Endothelial cell of umbilical vein (primary cell): ENCODE measurements at regions not wholly inside any gene's neighbourhood (a gene's known extent, or its start where the extent isn't known, plus 50 kb on each side); places are given as distances from the start of the nearest gene placed in this dataset.

Source experiments
- BruUV-seq: library from RNA; stranded (reverse); fragments of 400-500 nt; replicated peaks from 2 replicates; lab custom pipeline; 2021; lab: Mats Ljungman, UMichigan
- CTCF ChIA-PET: fragments of 300-600, 350-600 bp; sonication (Branson Sonifier 250); formaldehyde crosslinking; loops from one replicate; lab custom pipeline; 2021; ENCODE audit warnings: antibody characterized with exemption, inconsistent platforms; lab: Charles Lee
- POLR2A ChIA-PET: fragments of 300-600, 350-600 bp; sonication (Branson Sonifier 250); formaldehyde crosslinking; loops from one replicate; lab custom pipeline; 2021; ENCODE audit warnings: antibody characterized with exemption, inconsistent platforms; lab: Charles Lee
- DNase-seq: peaks from one replicate; pipeline ENCODE4 v3.0.0-alpha.2; 2011; ENCODE audit warnings: low read depth, low spot score
- FAIRE-seq: peaks from 2 replicates; lab custom pipeline; 2011; peaks lifted over from hg19 to GRCh38; lab: Jason Lieb, UNC
- H2AFZ ChIP-seq: 2 replicates; pipeline ENCODE4 v1.6.0; 2012; ENCODE audit warnings: low read depth, low read length, control low read depth, inconsistent platforms
- H3K27ac ChIP-seq: 2 replicates; pipeline ENCODE4 v1.5.1; 2011; ENCODE audit warnings: low read depth, mild to moderate bottlenecking, control low read depth, low read length, moderate library complexity; ENCODE audit not compliant: insufficient read depth
- H3K27me3 ChIP-seq, 2 experiments: 2 replicates each; pipeline versions ENCODE4 v1.6.0 to v1.6.1; 2011; ENCODE audit warnings: low read length in 2 of 2, mixed read lengths in 1 of 2; ENCODE audit not compliant: control insufficient read depth in 2 of 2, insufficient read depth in 2 of 2
- H3K36me3 ChIP-seq, 2 experiments: 2 replicates in 1 of 2; 3 replicates in 1 of 2; pipeline ENCODE4 v1.5.1; 2011; ENCODE audit warnings: low read length in 2 of 2, mild to moderate bottlenecking in 1 of 2, moderate library complexity in 1 of 2; ENCODE audit not compliant: control insufficient read depth in 2 of 2, insufficient read depth in 2 of 2; ENCODE audit errors: extremely low read depth in 1 of 2
- H3K4me1 ChIP-seq: 3 replicates; pipeline ENCODE4 v1.5.1; 2011; ENCODE audit warnings: mild to moderate bottlenecking, low read length; ENCODE audit not compliant: control insufficient read depth, insufficient read depth; ENCODE audit errors: extremely low read depth
- H3K4me2 ChIP-seq: 2 replicates; pipeline ENCODE4 v1.6.1; 2011; ENCODE audit warnings: low read length, control low read depth, mixed read lengths; ENCODE audit not compliant: insufficient read depth
- H3K4me3 ChIP-seq, 3 experiments: fragments of 200-600 bp in 1 of 3; sonication (generic), shearing (Covaris generic) in 1 of 3; replicated peaks in 1 of 3; 2 replicates each; pipeline ENCODE4 v1.5.1; 2011 to 2016; ENCODE audit warnings: control low read depth in 3 of 3, low read length in 3 of 3, mild to moderate bottlenecking in 2 of 3, inconsistent platforms in 1 of 3, low read depth in 1 of 3, moderate library complexity in 1 of 3; ENCODE audit not compliant: insufficient read depth in 1 of 3
- H3K79me2 ChIP-seq: 2 replicates; pipeline ENCODE4 v1.6.0; 2012; ENCODE audit warnings: low read length, inconsistent platforms; ENCODE audit not compliant: control insufficient read depth, insufficient read depth
- H3K9ac ChIP-seq: replicated peaks from 2 replicates; pipeline ENCODE3; 2011; ENCODE audit warnings: low read length, control low read depth; ENCODE audit not compliant: insufficient read depth; ENCODE audit errors: extremely low read depth
- H3K9me1 ChIP-seq: replicated peaks from 3 replicates; pipeline ENCODE4 v1.6.0; 2011; ENCODE audit warnings: mild to moderate bottlenecking, low read length; ENCODE audit not compliant: control insufficient read depth, insufficient read depth; ENCODE audit errors: extremely low read depth
- H3K9me3 ChIP-seq: replicated peaks from 2 replicates; pipeline ENCODE4 v1.5.1; 2012; ENCODE audit warnings: low read length, inconsistent platforms; ENCODE audit not compliant: control insufficient read depth, insufficient read depth
- H4K20me1 ChIP-seq: replicated peaks from 2 replicates; pipeline ENCODE3; 2011; ENCODE audit warnings: mild to moderate bottlenecking, low read length; ENCODE audit not compliant: control insufficient read depth, insufficient read depth; ENCODE audit errors: extremely low read depth
- EZH2 ChIP-seq: IDR thresholded peaks from 2 replicates; pipeline ENCODE4 v1.6.1; 2012; ENCODE audit warnings: borderline replicate concordance, low read depth, mild to moderate bottlenecking, moderate library complexity, low read length, inconsistent platforms; ENCODE audit not compliant: severe bottlenecking
- GATA2 ChIP-seq: IDR thresholded peaks from 2 replicates; pipeline ENCODE4 v1.7.0; 2011; ENCODE audit warnings: low read depth, mild to moderate bottlenecking, moderate library complexity, mixed read lengths, low read length; ENCODE audit not compliant: insufficient read length, insufficient read depth
- JUN ChIP-seq: IDR thresholded peaks from 2 replicates; pipeline ENCODE4 v1.6.1; 2011; ENCODE audit warnings: borderline replicate concordance, low read depth; ENCODE audit not compliant: insufficient read length, insufficient read depth
- MYC ChIP-seq: IDR thresholded peaks from one replicate; pipeline ENCODE4 v1.6.1; 2011; ENCODE audit warnings: mild to moderate bottlenecking, low read depth, low read length
- POLR2A ChIP-seq: IDR thresholded peaks from 2 replicates; pipeline ENCODE4 v1.6.1; 2012; ENCODE audit warnings: low read depth, mild to moderate bottlenecking, control low read depth, low read length
- dilution Hi-C: fragments of 300-500 bp; cut with MboI; formaldehyde crosslinking; loops from one replicate; pipeline ENCODE4 v1.15.0; 2019; ENCODE audit warnings: low sequenced_read_pairs; ENCODE audit not compliant: extremely low pct_ligation_motif_present
- intact Hi-C: fragments of 100-400 bp; cut with micrococcal nuclease; formaldehyde crosslinking; loops from one replicate; pipeline ENCODE4 v1.10.0; 2022
- TF ChIP-seq, protein P1 (sequence below), 2 donors: IDR thresholded peaks; 1 replicate in 1 of 2; 2 replicates in 1 of 2; pipeline ENCODE4 v1.5.1; 2011; ENCODE audit warnings: low read length in 2 of 2, mild to moderate bottlenecking in 2 of 2, moderate library complexity in 2 of 2, control low read depth in 1 of 2, inconsistent platforms in 1 of 2, low read depth in 1 of 2; ENCODE audit not compliant: insufficient read depth in 1 of 2; ENCODE audit errors: extremely low read depth in 1 of 2
- TF ChIP-seq, protein P2 (sequence below): IDR thresholded peaks from 2 replicates; pipeline ENCODE4 v1.6.1; 2011; ENCODE audit not compliant: insufficient read depth, insufficient read length

GRCh38 chr10:29032169-29032568 lies 256.7 kb upstream of the LYZL1 start:
- no peaks in the 10 kb centered on the region for H3K79me2 ChIP-seq
- dilution Hi-C loops: no loop called here
- CTCF ChIA-PET: interaction anchor here (2.1 kb wide), 1 partner anchor 368 kb away, joined by 5 read pairs; no protein-coding TSS in a partner anchor
- POLR2A ChIA-PET: no interaction called here
- no peaks in the 10 kb centered on the region for H3K9me1 ChIP-seq
- no peak overlapping the region for H3K4me3 ChIP-seq
- no peak for TF ChIP-seq GATA2
- TF ChIP-seq POLR2A: no peak
- no peak for TF ChIP-seq EZH2
- TF ChIP-seq, protein P1, sequence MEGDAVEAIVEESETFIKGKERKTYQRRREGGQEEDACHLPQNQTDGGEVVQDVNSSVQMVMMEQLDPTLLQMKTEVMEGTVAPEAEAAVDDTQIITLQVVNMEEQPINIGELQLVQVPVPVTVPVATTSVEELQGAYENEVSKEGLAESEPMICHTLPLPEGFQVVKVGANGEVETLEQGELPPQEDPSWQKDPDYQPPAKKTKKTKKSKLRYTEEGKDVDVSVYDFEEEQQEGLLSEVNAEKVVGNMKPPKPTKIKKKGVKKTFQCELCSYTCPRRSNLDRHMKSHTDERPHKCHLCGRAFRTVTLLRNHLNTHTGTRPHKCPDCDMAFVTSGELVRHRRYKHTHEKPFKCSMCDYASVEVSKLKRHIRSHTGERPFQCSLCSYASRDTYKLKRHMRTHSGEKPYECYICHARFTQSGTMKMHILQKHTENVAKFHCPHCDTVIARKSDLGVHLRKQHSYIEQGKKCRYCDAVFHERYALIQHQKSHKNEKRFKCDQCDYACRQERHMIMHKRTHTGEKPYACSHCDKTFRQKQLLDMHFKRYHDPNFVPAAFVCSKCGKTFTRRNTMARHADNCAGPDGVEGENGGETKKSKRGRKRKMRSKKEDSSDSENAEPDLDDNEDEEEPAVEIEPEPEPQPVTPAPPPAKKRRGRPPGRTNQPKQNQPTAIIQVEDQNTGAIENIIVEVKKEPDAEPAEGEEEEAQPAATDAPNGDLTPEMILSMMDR (IDR thresholded peaks at IDR 0.05; ENCODE audit: extremely low read depth in 1 of 2, insufficient read depth in 1 of 2, low read depth in 1 of 2, low read length in 2 of 2): no peak
- no peak for TF ChIP-seq MYC
- no peak for TF ChIP-seq JUN
- TF ChIP-seq, protein P2, sequence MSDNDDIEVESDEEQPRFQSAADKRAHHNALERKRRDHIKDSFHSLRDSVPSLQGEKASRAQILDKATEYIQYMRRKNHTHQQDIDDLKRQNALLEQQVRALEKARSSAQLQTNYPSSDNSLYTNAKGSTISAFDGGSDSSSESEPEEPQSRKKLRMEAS: no peak
- H3K36me3 ChIP-seq: no peaks in the 10 kb centered on the region
- no TSS peak for BruUV-seq
- FAIRE-seq (no peak), DNase-seq (no peak)
- intact Hi-C loops: no loop called here
- no peak overlapping the region for H3K4me2 ChIP-seq
- no peak overlapping the region for H2AFZ ChIP-seq
- no peak overlapping the region for H3K9ac ChIP-seq
- H3K27ac ChIP-seq: no peak overlapping the region
- no peaks in the 10 kb centered on the region for H3K9me3 ChIP-seq
- no peaks in the 10 kb centered on the region for H3K4me1 ChIP-seq
- peaks cover 0 to 4% of the 10 kb centered on the region in 2 experiments for H3K27me3 ChIP-seq
- H4K20me1 ChIP-seq: no peaks in the 10 kb centered on the region
